ENCODE measurements at regions not wholly inside any gene's neighbourhood (a gene's known extent, or its start where the extent isn't known, plus 50 kb on each side); places are given as distances from the start of the nearest gene placed in this dataset.

- H2BK120ac ChIP-seq (ENCODE audit: low read depth, low read length), result no peak overlapping the region
- DNase-seq, result no peak
- no peak overlapping the region for H2AK5ac ChIP-seq (ENCODE audit: low read length, severe bottlenecking)
- H4K91ac ChIP-seq (ENCODE audit: low read length), result no peak overlapping the region
- no peak overlapping the region for H2BK12ac ChIP-seq (ENCODE audit: low read length in 2 of 2)
- H3K4me2 ChIP-seq (ENCODE audit: low read length, poor library complexity, severe bottlenecking), result no peak overlapping the region
- H3K27ac ChIP-seq (ENCODE audit: low read length, poor library complexity, severe bottlenecking), result no peak overlapping the region
- H3K79me1 ChIP-seq (replicated peaks; ENCODE audit: low read length, poor library complexity, severe bottlenecking), result no peaks in the 10 kb centered on the region
- no peak overlapping the region for H4K8ac ChIP-seq (ENCODE audit: low read length)
- no peaks in the 10 kb centered on the region for H3K36me3 ChIP-seq (ENCODE audit: control insufficient read depth in 1 of 2, insufficient read depth in 2 of 2, low read depth in 1 of 2, low read length in 2 of 2)
- H3K9ac ChIP-seq (ENCODE audit: low read length), result peak overlapping the region; percentile 17
- no peak overlapping the region for H3K14ac ChIP-seq (ENCODE audit: low read length in 2 of 2)
- no peak overlapping the region for H3K4me3 ChIP-seq (ENCODE audit: insufficient read depth in 1 of 2, low read depth in 1 of 2, low read length in 2 of 2)
- no peak overlapping the region for H3K4ac ChIP-seq (ENCODE audit: low read depth in 1 of 2, low read length in 2 of 2)
- no peak overlapping the region for H2AFZ ChIP-seq (ENCODE audit: low read depth, low read length)
- 86% methylated on average over 1 of the region's 2 CpGs for WGBS
- no peaks in the 10 kb centered on the region for H3K9me3 ChIP-seq (ENCODE audit: control insufficient read depth, low read length)
- no peak overlapping the region for H2BK5ac ChIP-seq (ENCODE audit: low read depth, low read length, poor library complexity, severe bottlenecking)
- H3K27me3 ChIP-seq (ENCODE audit: control insufficient read depth in 1 of 2, insufficient read depth in 1 of 2, low read length in 2 of 2), result no peaks in the 10 kb centered on the region
- H3K23ac ChIP-seq (ENCODE audit: low read length in 2 of 2), result no peak overlapping the region
- H2BK15ac ChIP-seq (ENCODE audit: low read depth, poor library complexity, severe bottlenecking), result no peak overlapping the region
- H3K4me1 ChIP-seq (ENCODE audit: control insufficient read depth, insufficient read depth, low read depth, low read length), result no peaks in the 10 kb centered on the region
- H3K18ac ChIP-seq (ENCODE audit: low read depth in 1 of 2, low read length in 2 of 2), result no peak overlapping the region
Measured at GRCh38 chr10:89147256-89147655, 59.9 kb downstream of the CH25H start.

- Histone ChIP-seq H3K4me3 (ENCODE audit: insufficient read depth in 1 of 2, low read depth in 1 of 2, low read length in 2 of 2) (no peak overlapping the region), H2BK120ac (ENCODE audit: low read depth, low read length) (no peak overlapping the region), H4K8ac (ENCODE audit: low read length) (no peak overlapping the region), H2BK5ac (ENCODE audit: low read depth, low read length, poor library complexity, severe bottlenecking) (no peak overlapping the region), H3K27ac (ENCODE audit: low read length, poor library complexity, severe bottlenecking) (no peak overlapping the region), H3K14ac (ENCODE audit: low read length in 2 of 2) (no peak overlapping the region), H3K23ac (ENCODE audit: low read length in 2 of 2) (no peak overlapping the region), H3K79me1 (replicated peaks; ENCODE audit: low read length, poor library complexity, severe bottlenecking) (no peaks in the 10 kb centered on the region), H2BK15ac (ENCODE audit: low read depth, poor library complexity, severe bottlenecking) (no peak overlapping the region), H2AK5ac (ENCODE audit: low read length, severe bottlenecking) (no peak overlapping the region), H3K4ac (ENCODE audit: low read depth in 1 of 2, low read length in 2 of 2) (no peak overlapping the region), H3K4me2 (ENCODE audit: low read length, poor library complexity, severe bottlenecking) (no peak overlapping the region), H3K18ac (ENCODE audit: low read depth in 1 of 2, low read length in 2 of 2) (no peak overlapping the region), H3K27me3 (ENCODE audit: control insufficient read depth in 1 of 2, insufficient read depth in 1 of 2, low read length in 2 of 2) (no peaks in the 10 kb centered on the region), H3K9me3 (ENCODE audit: control insufficient read depth, low read length) (no peaks in the 10 kb centered on the region), H3K36me3 (ENCODE audit: control insufficient read depth in 1 of 2, insufficient read depth in 2 of 2, low read depth in 1 of 2, low read length in 2 of 2) (no peaks in the 10 kb centered on the region), H2AFZ (ENCODE audit: low read depth, low read length) (no peak overlapping the region), H3K9ac (ENCODE audit: low read length) (no peak overlapping the region), H4K91ac (ENCODE audit: low read length) (no peak overlapping the region), H3K4me1 (ENCODE audit: control insufficient read depth, insufficient read depth, low read depth, low read length) (no peaks in the 10 kb centered on the region), H2BK12ac (ENCODE audit: low read length in 2 of 2) (no peak overlapping the region)
- 73% methylated on average over 1 of the region's 4 CpGs for WGBS
- DNase-seq, result no peak
Measured at GRCh38 chr10:89144836-89145235, 62.3 kb downstream of the CH25H start.

DNA sequence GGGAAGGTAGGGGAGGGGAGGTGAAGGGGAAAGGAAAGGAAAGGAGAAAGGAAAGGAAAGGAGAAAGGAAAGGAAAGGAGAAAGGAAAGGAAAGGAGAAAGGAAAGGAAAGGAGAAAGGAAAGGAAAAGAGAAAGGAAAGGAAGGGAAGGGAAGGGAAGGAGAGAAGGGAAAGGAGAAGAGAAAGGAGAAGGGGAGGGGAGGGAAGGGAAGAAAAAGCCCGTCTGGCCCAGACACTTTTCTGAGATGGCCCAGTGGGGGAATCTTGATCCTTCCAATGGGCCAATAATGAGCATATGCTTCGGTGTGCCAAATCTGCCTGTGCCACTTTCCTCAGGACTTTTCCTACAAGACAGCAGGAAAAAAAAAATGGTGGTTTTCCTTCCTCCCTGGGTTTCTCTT, 64.5 kb downstream of the CH25H start:
- Histone ChIP-seq H4K91ac (ENCODE audit: low read length) (no peak overlapping the region), H3K14ac (ENCODE audit: low read length in 2 of 2) (no peak overlapping the region), H2BK15ac (ENCODE audit: low read depth, poor library complexity, severe bottlenecking) (no peak overlapping the region), H2BK12ac (ENCODE audit: low read length in 2 of 2) (no peak overlapping the region), H3K4me2 (ENCODE audit: low read length, poor library complexity, severe bottlenecking) (no peak overlapping the region), H3K4ac (ENCODE audit: low read depth in 1 of 2, low read length in 2 of 2) (no peak overlapping the region), H3K23ac (ENCODE audit: low read length in 2 of 2) (no peak overlapping the region), H3K27me3 (ENCODE audit: control insufficient read depth in 1 of 2, insufficient read depth in 1 of 2, low read length in 2 of 2) (no peaks in the 10 kb centered on the region), H2AFZ (ENCODE audit: low read depth, low read length) (no peak overlapping the region), H3K79me1 (replicated peaks; ENCODE audit: low read length, poor library complexity, severe bottlenecking) (no peaks in the 10 kb centered on the region), H3K9ac (ENCODE audit: low read length) (no peak overlapping the region), H4K8ac (ENCODE audit: low read length) (no peak overlapping the region), H3K36me3 (ENCODE audit: control insufficient read depth in 1 of 2, insufficient read depth in 2 of 2, low read depth in 1 of 2, low read length in 2 of 2) (no peaks in the 10 kb centered on the region), H3K27ac (ENCODE audit: low read length, poor library complexity, severe bottlenecking) (no peak overlapping the region), H3K4me1 (ENCODE audit: control insufficient read depth, insufficient read depth, low read depth, low read length) (no peaks in the 10 kb centered on the region), H2BK5ac (ENCODE audit: low read depth, low read length, poor library complexity, severe bottlenecking) (no peak overlapping the region), H3K9me3 (ENCODE audit: control insufficient read depth, low read length) (no peaks in the 10 kb centered on the region), H3K4me3 (ENCODE audit: insufficient read depth in 1 of 2, low read depth in 1 of 2, low read length in 2 of 2) (no peak overlapping the region), H2BK120ac (ENCODE audit: low read depth, low read length) (no peak overlapping the region), H3K18ac (ENCODE audit: low read depth in 1 of 2, low read length in 2 of 2) (no peak overlapping the region), H2AK5ac (ENCODE audit: low read length, severe bottlenecking) (no peak overlapping the region)
- 100% methylated on average over 2 of the region's 2 CpGs for WGBS
- DNase-seq, result no peak

GRCh38 chr10:89138755-89139490, 68.2 kb downstream of the CH25H start:
- no peak overlapping the region for H2AFZ ChIP-seq (ENCODE audit: low read depth, low read length)
- no peak overlapping the region for H3K4me2 ChIP-seq (ENCODE audit: low read length, poor library complexity, severe bottlenecking)
- no peak overlapping the region for H3K27ac ChIP-seq (ENCODE audit: low read length, poor library complexity, severe bottlenecking)
- no peaks in the 10 kb centered on the region for H3K36me3 ChIP-seq (ENCODE audit: control insufficient read depth in 1 of 2, insufficient read depth in 2 of 2, low read depth in 1 of 2, low read length in 2 of 2)
- no peak overlapping the region for H4K91ac ChIP-seq (ENCODE audit: low read length)
- H2BK5ac ChIP-seq (ENCODE audit: low read depth, low read length, poor library complexity, severe bottlenecking), result no peak overlapping the region
- no peak overlapping the region for H2AK5ac ChIP-seq (ENCODE audit: low read length, severe bottlenecking)
- H3K14ac ChIP-seq (ENCODE audit: low read length in 2 of 2), result no peak overlapping the region
- no peaks in the 10 kb centered on the region for H3K27me3 ChIP-seq (ENCODE audit: control insufficient read depth in 1 of 2, insufficient read depth in 1 of 2, low read length in 2 of 2)
- H3K23ac ChIP-seq (ENCODE audit: low read length in 2 of 2), result no peak overlapping the region
- no peak overlapping the region for H3K9ac ChIP-seq (ENCODE audit: low read length)
- H2BK120ac ChIP-seq (ENCODE audit: low read depth, low read length), result no peak overlapping the region
- H2BK15ac ChIP-seq (ENCODE audit: low read depth, poor library complexity, severe bottlenecking), result no peak overlapping the region
- no peak overlapping the region for H4K8ac ChIP-seq (ENCODE audit: low read length)
- H3K9me3 ChIP-seq (ENCODE audit: control insufficient read depth, low read length), result no peaks in the 10 kb centered on the region
- H3K4me3 ChIP-seq (ENCODE audit: insufficient read depth in 1 of 2, low read depth in 1 of 2, low read length in 2 of 2), result no peak overlapping the region
- no peaks in the 10 kb centered on the region for H3K4me1 ChIP-seq (ENCODE audit: control insufficient read depth, insufficient read depth, low read depth, low read length)
- H3K79me1 ChIP-seq (replicated peaks; ENCODE audit: low read length, poor library complexity, severe bottlenecking), result no peaks in the 10 kb centered on the region
- DNase-seq, result no peak
- H2BK12ac ChIP-seq (ENCODE audit: low read length in 2 of 2), result no peak overlapping the region
- H3K4ac ChIP-seq (ENCODE audit: low read depth in 1 of 2, low read length in 2 of 2), result no peak overlapping the region
- H3K18ac ChIP-seq (ENCODE audit: low read depth in 1 of 2, low read length in 2 of 2), result no peak overlapping the region
- no CpG with 5 or more reads among the region's 1 CpG for WGBS
